Activated T-cell treated with anti-CD3 and anti-CD28 coated beads, Interleukin-2, amount 50 U/mL, for 24 hours (primary cell): ENCODE measurements at regions not wholly inside any gene's neighbourhood (a gene's known extent, or its start where the extent isn't known, plus 50 kb on each side); places are given as distances from the start of the nearest gene placed in this dataset.
"Not testable (repeated sequence)": the region's sequence is repeated elsewhere in the genome, so short reads cannot be mapped to it uniquely, and the experiment has no call there.

Experiments used
- DNase-seq: peaks from one replicate; pipeline ENCODE4 v3.0.0-alpha.2; 2020
- H3K27ac Mint-ChIP-seq: 2 replicates; pipeline ENCODE4 v1.8.0; 2020; ENCODE audit warnings: mild to moderate bottlenecking, mixed read lengths
- H3K27me3 Mint-ChIP-seq: 2 replicates; pipeline ENCODE4 v1.8.0; 2020; ENCODE audit warnings: mixed read lengths
- H3K36me3 Mint-ChIP-seq: 2 replicates; pipeline ENCODE4 v1.8.0; 2020; ENCODE audit warnings: low read depth, mixed read lengths
- H3K4me1 Mint-ChIP-seq: 2 replicates; pipeline ENCODE4 v1.8.0; 2020; ENCODE audit warnings: low read depth, mixed read lengths
- H3K4me3 Mint-ChIP-seq: 2 replicates; pipeline ENCODE4 v1.8.0; 2020; ENCODE audit warnings: mild to moderate bottlenecking, moderate library complexity, mixed read lengths
- H3K9me3 Mint-ChIP-seq: 2 replicates; pipeline ENCODE4 v1.8.0; 2020; ENCODE audit warnings: mixed read lengths

DNA sequence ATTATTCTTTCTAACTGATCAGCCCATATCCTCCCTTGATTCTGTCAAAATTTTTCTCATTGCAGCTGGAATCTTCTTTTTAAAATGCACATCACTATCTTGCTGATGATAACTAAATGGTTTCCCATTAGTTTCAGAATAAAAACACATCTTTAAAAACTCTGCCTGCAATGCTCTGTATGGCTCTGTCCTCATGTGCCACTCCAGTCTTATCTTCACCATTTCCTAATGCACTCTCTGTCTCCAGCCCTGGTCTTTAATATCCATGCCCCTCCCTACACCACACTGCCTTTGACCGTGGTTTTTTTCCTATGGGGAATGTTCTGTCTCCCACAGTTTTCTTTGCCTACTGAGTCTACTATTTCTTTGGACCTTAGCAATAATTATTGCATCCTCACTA, 244.1 kb upstream of the ARSJ start:
- no peak for DNase-seq
- H3K27me3 Mint-ChIP-seq = no peaks in the 10 kb centered on the region
- no peaks in the 10 kb centered on the region for H3K9me3 Mint-ChIP-seq
- no peaks in the 10 kb centered on the region for H3K36me3 Mint-ChIP-seq
- H3K4me3 Mint-ChIP-seq = no peak overlapping the region
- no peak overlapping the region for H3K27ac Mint-ChIP-seq
- H3K4me1 Mint-ChIP-seq = no peaks in the 10 kb centered on the region

DNA sequence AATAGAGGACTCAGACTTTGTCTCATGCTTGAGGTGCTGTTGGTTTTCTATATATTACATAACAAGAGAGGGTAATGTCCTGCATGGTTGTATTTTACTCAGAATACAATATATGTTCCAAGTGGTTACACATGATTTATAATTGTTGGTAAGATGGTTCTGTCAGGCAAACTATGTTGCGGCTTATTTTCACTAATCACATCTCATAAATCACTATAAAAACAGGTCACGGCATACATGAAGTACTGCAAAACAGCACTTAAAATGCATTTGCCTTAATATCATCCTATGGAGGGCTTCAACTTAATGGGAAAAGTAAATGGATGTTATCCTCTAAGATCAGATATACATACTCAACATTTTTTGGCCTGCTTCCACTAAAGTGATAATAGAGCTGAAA, 246.0 kb upstream of the ARSJ start:
- H3K27me3 Mint-ChIP-seq = no peaks in the 10 kb centered on the region
- H3K4me1 Mint-ChIP-seq = no peaks in the 10 kb centered on the region
- H3K4me3 Mint-ChIP-seq = no peak overlapping the region
- no peaks in the 10 kb centered on the region for H3K36me3 Mint-ChIP-seq
- H3K27ac Mint-ChIP-seq = no peak overlapping the region
- no peak for DNase-seq
- no peaks in the 10 kb centered on the region for H3K9me3 Mint-ChIP-seq

DNA sequence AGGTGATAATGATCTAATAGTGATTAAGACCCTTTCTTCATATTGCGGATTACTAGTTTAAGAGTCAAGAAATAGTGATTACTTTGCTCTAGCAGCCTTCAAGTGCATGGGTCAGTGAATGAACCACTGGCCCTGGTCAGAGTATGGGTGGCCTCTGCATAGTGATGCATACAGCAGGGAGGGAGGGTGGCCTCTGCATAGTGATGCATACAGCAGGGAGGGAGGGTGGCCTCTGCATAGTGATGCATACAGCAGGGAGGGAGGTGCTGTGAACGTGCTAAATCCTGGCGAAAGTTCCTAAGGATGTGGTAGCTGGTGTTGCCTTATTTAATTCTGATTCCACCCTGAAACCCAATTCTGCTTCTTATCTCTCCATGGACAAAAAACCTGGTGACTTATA, 246.7 kb upstream of the ARSJ start:
- Mint-ChIP-seq H3K4me3 (no peak overlapping the region), H3K36me3 (no peaks in the 10 kb centered on the region), H3K27me3 (peaks cover 3% of the 10 kb centered on the region), H3K27ac (no peak overlapping the region), H3K9me3 (no peaks in the 10 kb centered on the region), H3K4me1 (no peaks in the 10 kb centered on the region)
- no peak for DNase-seq

DNA sequence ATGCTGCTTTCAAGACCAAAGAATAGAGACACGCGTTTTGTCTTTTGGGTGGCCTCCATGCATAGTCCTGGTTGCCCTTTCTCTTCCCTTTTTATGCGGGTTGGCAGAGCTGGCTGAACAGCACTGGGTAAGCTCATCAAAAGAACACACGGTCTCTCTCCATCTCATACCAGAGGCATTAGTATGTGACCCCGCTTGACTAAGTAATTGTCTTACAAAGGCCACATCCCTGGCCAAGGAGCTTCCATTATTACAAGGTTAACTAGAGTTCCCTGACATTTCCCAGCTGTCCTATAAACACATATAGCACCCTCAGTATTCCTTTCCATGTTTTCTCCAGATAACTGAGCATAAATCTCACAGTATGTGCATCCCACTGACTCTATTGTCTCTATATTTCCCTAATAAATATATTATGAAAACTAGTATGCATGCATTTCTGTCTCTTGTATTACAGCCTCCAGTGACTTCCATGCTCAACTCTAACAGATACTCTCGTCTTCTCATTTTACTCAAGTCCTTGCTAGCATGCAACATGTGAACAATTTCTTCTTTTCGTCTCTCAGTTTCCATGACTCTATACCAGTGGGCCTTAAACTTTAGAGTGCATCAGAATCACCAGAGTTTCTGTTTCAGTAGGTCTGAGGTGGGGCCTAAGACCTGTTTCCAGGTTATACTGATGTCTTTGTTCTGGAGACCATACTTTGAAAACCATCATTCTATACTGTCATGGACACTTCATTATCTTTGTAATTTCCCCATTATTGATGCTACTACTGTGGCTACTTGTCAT, 247.7 kb upstream of the ARSJ start:
- Mint-ChIP-seq H3K9me3 (no peaks in the 10 kb centered on the region), H3K4me1 (no peaks in the 10 kb centered on the region), H3K27ac (no peak overlapping the region), H3K36me3 (no peaks in the 10 kb centered on the region), H3K27me3 (peaks cover 3% of the 10 kb centered on the region), H3K4me3 (no peak overlapping the region)
- no peak for DNase-seq

DNA sequence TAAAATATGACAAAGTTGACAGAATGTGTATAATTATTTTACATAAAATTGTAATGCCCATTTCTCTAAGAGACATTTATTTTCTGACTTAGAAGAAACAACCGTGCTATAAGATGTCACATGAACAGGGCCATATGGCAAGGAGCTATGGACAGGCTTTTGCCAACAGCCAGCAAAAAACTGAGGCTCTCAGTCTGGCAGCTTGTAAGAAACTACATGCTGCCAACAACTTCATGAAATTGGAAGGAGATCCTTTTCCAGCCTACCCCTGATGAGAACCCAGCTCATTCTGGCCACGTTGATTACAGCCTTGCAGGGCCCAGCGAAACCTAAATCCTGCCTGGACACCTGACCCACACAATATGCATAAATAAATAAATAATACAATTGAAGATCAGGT, 250.3 kb upstream of the ARSJ start:
- no peaks in the 10 kb centered on the region for H3K4me1 Mint-ChIP-seq
- H3K4me3 Mint-ChIP-seq = no peak overlapping the region
- DNase-seq = no peak
- H3K9me3 Mint-ChIP-seq = no peaks in the 10 kb centered on the region
- no peak overlapping the region for H3K27ac Mint-ChIP-seq
- H3K36me3 Mint-ChIP-seq = no peaks in the 10 kb centered on the region
- peaks cover 5% of the 10 kb centered on the region for H3K27me3 Mint-ChIP-seq

DNA sequence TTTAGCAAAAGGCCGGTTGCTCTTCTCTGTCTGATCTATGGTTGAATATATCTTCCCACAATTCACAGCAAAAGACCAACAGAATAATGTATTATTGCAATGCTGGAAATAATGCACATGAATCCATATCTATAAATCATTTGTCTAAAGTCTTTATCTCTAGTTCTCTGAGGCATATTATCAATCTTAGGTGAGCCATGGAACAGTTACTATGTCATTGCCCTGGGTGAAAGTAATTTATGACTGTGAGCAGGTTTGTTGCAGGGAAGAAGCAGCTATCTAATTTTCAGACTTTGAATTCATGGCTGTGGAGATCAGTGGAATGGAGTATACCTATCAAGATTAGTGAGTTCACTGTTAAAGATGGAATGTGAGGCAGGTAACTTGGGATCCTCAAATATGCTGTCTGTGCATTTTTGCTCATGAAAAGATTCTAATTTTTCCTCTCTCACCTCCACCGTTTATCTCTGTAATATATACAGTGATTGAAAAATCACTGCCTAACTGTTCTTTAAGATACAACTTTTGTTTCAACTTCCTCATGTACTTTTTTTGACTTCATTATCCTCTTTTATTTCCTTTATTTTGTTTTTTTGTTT, 256.8 kb upstream of the ARSJ start:
- no peak overlapping the region for H3K27ac Mint-ChIP-seq
- no peaks in the 10 kb centered on the region for H3K4me1 Mint-ChIP-seq
- no peak overlapping the region for H3K4me3 Mint-ChIP-seq
- H3K9me3 Mint-ChIP-seq = no peaks in the 10 kb centered on the region
- peaks cover 2% of the 10 kb centered on the region for H3K27me3 Mint-ChIP-seq
- no peaks in the 10 kb centered on the region for H3K36me3 Mint-ChIP-seq
- DNase-seq = no peak

DNA sequence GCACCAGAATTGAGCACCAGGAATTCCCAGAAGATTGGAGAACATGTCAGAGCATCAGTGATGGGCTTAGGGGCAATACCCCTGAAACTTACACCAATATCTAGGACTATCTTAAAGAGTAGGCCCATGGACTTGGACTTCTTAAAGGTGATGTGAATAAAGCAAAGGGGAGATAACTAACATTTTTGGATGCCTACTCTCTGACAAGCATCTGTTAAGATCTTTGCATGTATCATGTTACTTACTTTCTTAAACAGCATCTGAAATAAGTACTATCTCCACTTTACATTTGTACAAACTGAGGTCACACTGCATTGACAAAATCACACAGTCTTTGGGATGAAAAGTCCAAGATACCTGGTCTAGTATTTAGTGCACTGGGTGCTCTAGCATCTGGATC, 258.6 kb upstream of the ARSJ start:
- no peak overlapping the region for H3K27ac Mint-ChIP-seq
- no peaks in the 10 kb centered on the region for H3K4me1 Mint-ChIP-seq
- no peaks in the 10 kb centered on the region for H3K36me3 Mint-ChIP-seq
- H3K9me3 Mint-ChIP-seq = no peaks in the 10 kb centered on the region
- DNase-seq = no peak
- H3K27me3 Mint-ChIP-seq = no peaks in the 10 kb centered on the region
- no peak overlapping the region for H3K4me3 Mint-ChIP-seq

DNA sequence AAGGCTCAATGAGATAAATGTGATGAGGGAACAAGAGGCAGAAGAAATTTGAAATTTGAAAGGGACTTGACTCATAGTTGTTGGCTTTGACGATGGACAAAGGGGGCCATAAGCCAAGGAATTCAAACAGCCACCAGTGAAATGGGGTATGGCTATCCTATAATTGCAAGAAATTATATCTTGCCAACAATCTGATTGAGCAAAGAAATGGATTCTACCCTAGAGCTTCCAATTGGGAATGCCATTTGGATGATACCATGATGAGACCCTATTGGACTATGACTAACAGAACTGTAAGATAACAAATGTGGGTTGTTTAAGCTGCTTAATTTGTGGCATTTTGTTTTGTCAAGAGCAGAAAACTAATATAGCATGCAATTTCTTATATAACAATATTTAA, 270.1 kb upstream of the ARSJ start:
- Mint-ChIP-seq H3K27me3 (peaks cover 18% of the 10 kb centered on the region), H3K4me3 (no peak overlapping the region), H3K9me3 (no peaks in the 10 kb centered on the region), H3K4me1 (no peaks in the 10 kb centered on the region), H3K36me3 (no peaks in the 10 kb centered on the region), H3K27ac (no peak overlapping the region)
- no peak for DNase-seq

DNA sequence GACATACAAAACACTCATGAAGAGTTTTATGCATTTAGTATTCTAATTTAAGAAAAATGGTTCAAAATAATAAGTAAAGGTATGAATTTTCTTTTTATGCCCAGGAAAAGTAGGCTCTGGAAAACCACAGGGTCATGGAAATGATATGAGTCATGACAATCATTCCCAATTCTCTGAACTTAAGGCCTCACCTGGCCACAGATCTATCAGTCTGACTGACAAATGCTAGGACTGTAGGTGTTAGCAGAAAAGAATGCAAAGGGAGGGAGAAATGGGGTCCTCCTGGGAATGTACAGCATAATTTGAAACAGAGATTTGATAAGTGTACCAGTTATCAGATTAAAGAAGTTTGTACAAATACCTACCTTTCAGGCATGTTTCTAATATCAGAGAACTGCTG, 270.5 kb upstream of the ARSJ start:
- Mint-ChIP-seq H3K4me3 (no peak overlapping the region), H3K36me3 (no peaks in the 10 kb centered on the region), H3K27me3 (peaks cover 17% of the 10 kb centered on the region), H3K4me1 (no peaks in the 10 kb centered on the region), H3K27ac (no peak overlapping the region), H3K9me3 (no peaks in the 10 kb centered on the region)
- no peak for DNase-seq

DNA sequence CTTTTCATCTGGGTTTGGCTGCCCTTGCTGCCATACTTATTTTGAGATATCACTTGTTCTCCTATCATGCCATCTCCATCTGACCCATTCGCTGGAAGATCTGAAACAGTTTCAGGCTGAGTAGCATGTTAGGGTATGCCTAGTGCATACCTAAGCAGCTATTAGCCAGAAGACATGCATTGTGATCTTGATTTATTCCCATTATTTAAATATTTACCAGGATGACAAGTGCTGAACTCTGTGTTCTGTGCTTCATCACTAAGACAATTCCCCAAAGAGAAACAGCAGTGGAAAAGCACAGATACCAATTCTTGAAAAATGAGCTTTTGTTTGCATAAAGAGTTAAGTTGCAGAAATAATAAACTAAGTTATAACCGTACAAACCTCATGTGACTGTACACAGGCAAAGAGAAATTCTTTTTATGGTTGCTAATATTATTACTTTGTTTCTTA, 271.0 kb upstream of the ARSJ start:
- no peaks in the 10 kb centered on the region for H3K9me3 Mint-ChIP-seq
- H3K4me1 Mint-ChIP-seq = no peaks in the 10 kb centered on the region
- DNase-seq = no peak
- peaks cover 13% of the 10 kb centered on the region for H3K27me3 Mint-ChIP-seq
- H3K4me3 Mint-ChIP-seq = no peak overlapping the region
- no peak overlapping the region for H3K27ac Mint-ChIP-seq
- H3K36me3 Mint-ChIP-seq = no peaks in the 10 kb centered on the region

DNA sequence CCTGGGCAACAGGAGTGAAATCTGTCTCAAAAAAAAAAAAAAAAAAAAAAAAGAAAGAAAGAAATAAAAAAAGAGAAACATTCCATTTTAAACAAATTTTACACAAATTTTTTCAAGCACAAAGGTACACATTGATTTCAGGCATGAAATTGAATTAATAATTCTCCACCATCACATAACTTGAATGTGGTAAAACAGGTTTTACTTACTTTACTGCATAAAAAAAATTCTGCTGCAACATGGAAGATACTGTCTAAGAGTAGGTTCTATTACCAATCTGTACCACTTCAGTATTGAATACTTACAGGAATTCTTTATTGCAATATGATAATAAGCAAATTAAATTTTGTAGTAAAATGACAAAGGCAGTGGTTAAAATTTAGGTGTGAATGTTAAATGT, 271.6 kb upstream of the ARSJ start:
- H3K27ac Mint-ChIP-seq = no peak overlapping the region

DNA sequence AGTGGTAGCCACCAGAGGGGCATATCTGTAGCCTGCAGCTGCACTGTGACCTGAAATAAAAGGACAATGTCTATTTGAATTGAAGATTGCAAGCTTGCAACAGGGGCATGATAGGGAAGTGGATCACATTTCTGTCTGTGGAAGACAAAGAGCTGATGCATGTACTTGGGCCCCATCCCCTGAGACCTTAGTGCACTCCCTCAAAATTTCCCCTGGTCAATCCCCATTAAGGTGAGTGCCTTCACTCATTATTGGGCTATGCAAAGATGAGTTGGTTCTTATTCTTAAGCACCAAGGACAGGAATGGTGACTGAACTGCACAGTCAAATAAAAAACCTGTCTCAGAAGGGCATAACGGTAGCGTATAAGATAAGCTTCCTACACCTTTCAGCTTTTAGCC, 273.1 kb upstream of the ARSJ start:
- Mint-ChIP-seq H3K27ac (no peak overlapping the region), H3K27me3 (peaks cover 4% of the 10 kb centered on the region), H3K36me3 (no peaks in the 10 kb centered on the region), H3K4me1 (no peaks in the 10 kb centered on the region), H3K4me3 (no peak overlapping the region), H3K9me3 (no peaks in the 10 kb centered on the region)
- no peak for DNase-seq

More for the DNA sequence above, 271.6 kb upstream of the ARSJ start:
- H3K9me3 Mint-ChIP-seq = no peaks in the 10 kb centered on the region
- DNase-seq = no peak
- H3K27me3 Mint-ChIP-seq = peaks cover 11% of the 10 kb centered on the region
- no peaks in the 10 kb centered on the region for H3K4me1 Mint-ChIP-seq
- H3K4me3 Mint-ChIP-seq = no peak overlapping the region
- no peaks in the 10 kb centered on the region for H3K36me3 Mint-ChIP-seq

DNA sequence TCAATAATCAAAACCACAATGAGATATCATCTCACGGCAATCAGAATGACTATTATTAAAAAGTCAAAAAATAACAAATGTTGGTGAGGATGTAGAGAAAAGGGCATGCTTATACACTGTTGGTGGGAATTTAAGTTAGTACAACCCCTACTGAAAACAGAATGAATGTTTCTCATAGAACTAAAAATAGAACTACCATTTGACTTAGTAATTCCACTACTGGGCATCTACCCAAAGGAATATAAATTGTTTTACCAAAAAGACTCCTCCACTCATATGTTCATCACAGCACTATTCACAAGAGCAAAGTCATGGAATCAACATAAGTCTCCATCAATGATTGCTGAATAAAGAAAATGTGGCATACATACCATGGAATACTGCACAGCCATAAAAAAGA, 278.1 kb upstream of the ARSJ start:
- H3K27ac Mint-ChIP-seq = no peak overlapping the region
- DNase-seq = no peak
- H3K9me3 Mint-ChIP-seq = no peaks in the 10 kb centered on the region
- H3K4me1 Mint-ChIP-seq = no peaks in the 10 kb centered on the region
- H3K27me3 Mint-ChIP-seq = no peaks in the 10 kb centered on the region
- H3K36me3 Mint-ChIP-seq = no peaks in the 10 kb centered on the region
- no peak overlapping the region for H3K4me3 Mint-ChIP-seq

DNA sequence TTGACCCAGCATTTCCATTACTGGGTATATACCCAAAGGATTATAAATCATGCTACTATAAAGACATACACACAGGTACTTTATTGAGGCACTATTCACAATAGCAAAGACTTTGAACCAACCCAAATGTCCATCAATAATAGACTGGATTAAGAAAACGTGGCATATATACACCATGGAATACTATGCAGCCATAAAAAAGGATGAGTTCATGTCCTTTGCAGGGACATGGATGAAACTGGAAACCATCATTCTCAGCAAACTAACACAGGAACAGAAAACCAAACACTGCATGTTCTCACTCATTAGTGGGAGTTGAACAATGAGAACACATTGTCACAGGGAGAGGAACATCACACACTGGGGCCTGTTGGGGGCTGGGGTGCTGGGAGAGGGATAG, 283.0 kb upstream of the ARSJ start:
- H3K27me3 Mint-ChIP-seq, H3K4me3 Mint-ChIP-seq, H3K9me3 Mint-ChIP-seq, H3K27ac Mint-ChIP-seq, DNase-seq, H3K4me1 Mint-ChIP-seq, H3K36me3 Mint-ChIP-seq: not testable (repeated sequence)

DNA sequence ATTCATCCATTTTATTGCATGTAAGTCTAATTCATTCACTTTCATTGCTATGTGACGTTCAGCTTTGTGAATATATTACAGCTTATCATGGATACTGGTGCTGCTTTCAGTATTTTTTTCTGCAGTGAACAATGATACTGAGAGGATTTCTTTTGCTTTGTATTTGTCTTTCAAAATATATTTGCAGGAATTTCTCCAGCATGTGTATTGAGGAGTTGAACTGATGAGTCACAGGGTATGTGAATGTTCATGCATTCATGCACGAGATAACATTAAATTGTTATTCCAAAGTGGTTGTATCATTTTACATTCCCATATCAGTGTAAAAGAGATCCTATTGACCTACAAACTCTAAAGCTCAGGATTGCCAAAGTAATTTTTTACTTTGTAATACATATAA, 283.8 kb upstream of the ARSJ start:
- DNase-seq = no peak
- Mint-ChIP-seq H3K4me1 (no peaks in the 10 kb centered on the region), H3K27me3 (peaks cover 5% of the 10 kb centered on the region), H3K27ac (no peak overlapping the region), H3K9me3 (no peaks in the 10 kb centered on the region), H3K4me3 (no peak overlapping the region), H3K36me3 (no peaks in the 10 kb centered on the region)
